WTC11 (cell line): ENCODE measurements at regions not wholly inside any gene's neighbourhood (a gene's known extent, or its start where the extent isn't known, plus 50 kb on each side); places are given as distances from the start of the nearest gene placed in this dataset.

Experiments used
- ATF1 ChIP-seq: sonication (generic); formaldehyde crosslinking; IDR thresholded peaks from 2 replicates; pipeline ENCODE4 v1.8.1; 2023; ENCODE audit warnings: mild to moderate bottlenecking, moderate library complexity, missing genetic modification reagents
- NR1H2 ChIP-seq: sonication (generic); formaldehyde crosslinking; IDR thresholded peaks from 2 replicates; pipeline ENCODE4 v1.9.0; 2021; ENCODE audit warnings: mild to moderate bottlenecking, moderate library complexity, missing genetic modification reagents
- RELA ChIP-seq: sonication (generic); formaldehyde crosslinking; IDR thresholded peaks from 2 replicates; pipeline ENCODE4 v1.8.1; 2022; ENCODE audit warnings: missing genetic modification reagents, mild to moderate bottlenecking, borderline replicate concordance
- SP1 ChIP-seq: sonication (generic); formaldehyde crosslinking; conservative IDR thresholded peaks from 2 replicates; pipeline ENCODE4 v1.8.1; 2022; ENCODE audit warnings: missing genetic modification reagents
- TCF7 ChIP-seq: sonication (generic); formaldehyde crosslinking; IDR thresholded peaks from 2 replicates; pipeline ENCODE4 v1.8.0; 2022; ENCODE audit warnings: mild to moderate bottlenecking, low read depth, missing genetic modification reagents, moderate library complexity
- ZNF416 ChIP-seq: fragments of 250-450 bp; sonication (Bioruptor Pico); IDR thresholded peaks from 2 replicates; pipeline ENCODE4 v1.9.0; 2021; ENCODE audit warnings: mild to moderate bottlenecking, inconsistent platforms

GRCh38 chr9:73845539-73845938 is 651.6 kb upstream of the RORB start:
- TF ChIP-seq ATF1 (CRISPR knock-in tag) (no peak), SP1 (CRISPR knock-in tag) (no peak), RELA (no peak), ZNF416 (CRISPR knock-in tag) (no peak), NR1H2 (CRISPR knock-in tag) (no peak), TCF7 (CRISPR knock-in tag) (no peak)
